Neural cell (in vitro differentiated cells): ENCODE measurements at regions not wholly inside any gene's neighbourhood (a gene's known extent, or its start where the extent isn't known, plus 50 kb on each side); places are given as distances from the start of the nearest gene placed in this dataset.

ENCODE experiments used
- EP300 ChIP-seq: fragments of 450-650 bp; conservative IDR thresholded peaks from 2 replicates; pipeline ENCODE4 v1.6.1; 2014; ENCODE audit warnings: antibody characterized with exemption, mild to moderate bottlenecking, moderate library complexity; ENCODE audit not compliant: poor library complexity, severe bottlenecking
- RAD21 ChIP-seq: fragments of 450-650 bp; conservative IDR thresholded peaks from 2 replicates; pipeline ENCODE4 v1.6.1; 2014; ENCODE audit warnings: antibody characterized with exemption, mild to moderate bottlenecking, moderate library complexity
- TAF1 ChIP-seq: IDR thresholded peaks from 2 replicates; pipeline ENCODE4 v1.6.1; 2012; ENCODE audit warnings: low read depth
- TF ChIP-seq, protein P1 (sequence below): fragments of 450-650 bp; IDR thresholded peaks from 2 replicates; pipeline ENCODE4 v1.5.1; 2014; ENCODE audit warnings: antibody characterized with exemption, mild to moderate bottlenecking, moderate library complexity; ENCODE audit not compliant: poor library complexity, severe bottlenecking

DNA sequence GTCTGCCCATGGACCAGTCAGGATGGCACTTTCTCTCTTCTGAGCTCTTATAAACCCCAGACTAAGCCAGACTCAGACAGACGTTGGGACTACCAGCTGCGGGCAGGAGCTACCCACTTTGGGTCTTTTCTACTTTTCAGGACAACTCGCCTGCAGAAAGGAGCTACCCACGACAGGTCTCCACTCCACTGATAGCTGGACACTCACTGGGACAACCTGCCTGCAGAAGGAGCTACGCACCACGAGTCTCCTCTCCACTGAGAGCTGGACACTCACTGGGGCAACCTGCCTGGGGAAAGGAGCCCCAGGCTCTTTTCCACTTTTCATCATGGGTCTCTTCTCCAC lies 1440.2 kb upstream of the ACO1 start:
- no peak for TF ChIP-seq EP300
- TF ChIP-seq RAD21, result no peak
- TF ChIP-seq, protein P1, sequence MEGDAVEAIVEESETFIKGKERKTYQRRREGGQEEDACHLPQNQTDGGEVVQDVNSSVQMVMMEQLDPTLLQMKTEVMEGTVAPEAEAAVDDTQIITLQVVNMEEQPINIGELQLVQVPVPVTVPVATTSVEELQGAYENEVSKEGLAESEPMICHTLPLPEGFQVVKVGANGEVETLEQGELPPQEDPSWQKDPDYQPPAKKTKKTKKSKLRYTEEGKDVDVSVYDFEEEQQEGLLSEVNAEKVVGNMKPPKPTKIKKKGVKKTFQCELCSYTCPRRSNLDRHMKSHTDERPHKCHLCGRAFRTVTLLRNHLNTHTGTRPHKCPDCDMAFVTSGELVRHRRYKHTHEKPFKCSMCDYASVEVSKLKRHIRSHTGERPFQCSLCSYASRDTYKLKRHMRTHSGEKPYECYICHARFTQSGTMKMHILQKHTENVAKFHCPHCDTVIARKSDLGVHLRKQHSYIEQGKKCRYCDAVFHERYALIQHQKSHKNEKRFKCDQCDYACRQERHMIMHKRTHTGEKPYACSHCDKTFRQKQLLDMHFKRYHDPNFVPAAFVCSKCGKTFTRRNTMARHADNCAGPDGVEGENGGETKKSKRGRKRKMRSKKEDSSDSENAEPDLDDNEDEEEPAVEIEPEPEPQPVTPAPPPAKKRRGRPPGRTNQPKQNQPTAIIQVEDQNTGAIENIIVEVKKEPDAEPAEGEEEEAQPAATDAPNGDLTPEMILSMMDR, result no peak
- TF ChIP-seq TAF1, result no peak
